ENCODE measurements at regions not wholly inside any gene's neighbourhood (a gene's known extent, or its start where the extent isn't known, plus 50 kb on each side); places are given as distances from the start of the nearest gene placed in this dataset.

DNA sequence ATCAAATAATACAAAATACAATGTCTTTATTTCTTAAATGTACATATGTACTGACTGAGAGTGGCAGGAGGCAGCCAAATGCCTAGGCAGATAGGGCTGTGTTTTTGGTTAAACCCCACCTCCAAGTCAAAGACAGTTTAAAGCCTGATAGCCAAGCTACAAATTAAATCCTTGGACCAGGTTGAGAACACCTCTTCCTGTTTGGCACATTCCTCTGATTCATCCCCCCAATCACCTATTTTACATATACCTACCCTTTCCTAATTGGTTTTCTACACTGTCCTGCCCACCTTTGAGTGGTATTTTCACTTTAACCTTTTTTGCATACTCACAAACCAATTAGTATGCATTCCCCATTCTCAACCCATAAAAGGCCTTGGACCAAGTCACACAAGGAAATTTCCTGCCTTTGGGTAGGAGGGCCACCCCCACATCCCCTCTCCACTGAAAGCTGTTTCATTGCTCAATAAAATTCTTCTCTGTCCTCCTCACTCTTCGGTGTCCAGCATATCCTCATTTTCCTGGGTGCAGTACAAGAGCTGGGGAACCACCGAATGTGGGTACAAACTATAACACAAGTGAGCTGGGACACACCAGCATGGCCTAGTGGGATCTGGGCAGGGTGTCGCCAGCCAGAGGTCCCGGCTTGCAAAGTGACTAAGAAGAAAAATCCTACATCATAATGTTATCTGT, 149.1 kb downstream of the UBE2E3 start:
- Histone ChIP-seq H3K4me1 (no peaks in the 10 kb centered on the region), H3K9me3 (no peaks in the 10 kb centered on the region), H3K27ac (no peak overlapping the region), H3K27me3 (no peaks in the 10 kb centered on the region), H3K4me3 (no peak overlapping the region), H3K36me3 (no peaks in the 10 kb centered on the region)
- DNase-seq: no peak
- no peak for TF ChIP-seq CTCF (IDR thresholded peaks at IDR 0.05)
- intact Hi-C loops (cut with DNase I; ENCODE audit: low total_unique reads): no loop called here

- Histone ChIP-seq H3K36me3 (no peaks in the 10 kb centered on the region), H3K4me3 (no peak overlapping the region), H3K4me1 (no peaks in the 10 kb centered on the region), H3K27ac (no peak overlapping the region), H3K9me3 (no peaks in the 10 kb centered on the region), H3K27me3 (no peaks in the 10 kb centered on the region)
- TF ChIP-seq CTCF (IDR thresholded peaks at IDR 0.05): no peak
- intact Hi-C loops (cut with DNase I; ENCODE audit: low total_unique reads): no loop called here
- no peak for DNase-seq
These were observed 150.3 kb downstream of the UBE2E3 start for GRCh38 chr2:181130686-181131085.

DNA sequence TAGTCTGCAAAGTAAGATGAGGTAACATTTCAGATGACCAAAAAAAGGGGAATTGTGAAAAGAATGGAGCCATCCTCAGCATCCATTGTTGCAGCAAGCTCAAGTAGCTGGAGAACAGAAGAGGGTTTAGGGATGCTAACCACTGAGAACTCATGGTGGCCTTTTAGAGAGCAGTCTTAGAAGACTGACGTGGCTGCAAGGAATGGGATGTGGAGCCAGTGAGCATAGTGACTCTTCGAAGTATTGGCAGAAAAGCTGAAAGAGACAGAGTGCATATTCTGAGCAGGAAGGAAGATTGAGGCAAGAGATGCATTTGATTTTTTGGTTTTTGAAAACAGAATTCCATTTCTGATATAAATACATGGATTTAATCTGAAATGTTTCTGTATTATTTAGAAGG, 151.2 kb downstream of the UBE2E3 start:
- H3K4me1 ChIP-seq: no peaks in the 10 kb centered on the region

GRCh38 chr2:181138816-181139215, 158.4 kb downstream of the UBE2E3 start:
- H3K27ac ChIP-seq: no peak overlapping the region
- no peak for TF ChIP-seq CTCF (IDR thresholded peaks at IDR 0.05)
- DNase-seq: no peak
- no peaks in the 10 kb centered on the region for H3K27me3 ChIP-seq
- intact Hi-C loops (cut with DNase I; ENCODE audit: low total_unique reads): no loop called here
- H3K9me3 ChIP-seq: no peaks in the 10 kb centered on the region
- no peaks in the 10 kb centered on the region for H3K36me3 ChIP-seq
- H3K4me1 ChIP-seq: no peaks in the 10 kb centered on the region
- H3K4me3 ChIP-seq: no peak overlapping the region

More for the DNA sequence above, 151.2 kb downstream of the UBE2E3 start:
- H3K27ac ChIP-seq: no peak overlapping the region
- intact Hi-C loops (cut with DNase I; ENCODE audit: low total_unique reads): no loop called here
- H3K36me3 ChIP-seq: no peaks in the 10 kb centered on the region
- no peaks in the 10 kb centered on the region for H3K27me3 ChIP-seq
- DNase-seq: no peak
- no peak for TF ChIP-seq CTCF (IDR thresholded peaks at IDR 0.05)
- H3K4me3 ChIP-seq: no peak overlapping the region
- no peaks in the 10 kb centered on the region for H3K9me3 ChIP-seq

DNA sequence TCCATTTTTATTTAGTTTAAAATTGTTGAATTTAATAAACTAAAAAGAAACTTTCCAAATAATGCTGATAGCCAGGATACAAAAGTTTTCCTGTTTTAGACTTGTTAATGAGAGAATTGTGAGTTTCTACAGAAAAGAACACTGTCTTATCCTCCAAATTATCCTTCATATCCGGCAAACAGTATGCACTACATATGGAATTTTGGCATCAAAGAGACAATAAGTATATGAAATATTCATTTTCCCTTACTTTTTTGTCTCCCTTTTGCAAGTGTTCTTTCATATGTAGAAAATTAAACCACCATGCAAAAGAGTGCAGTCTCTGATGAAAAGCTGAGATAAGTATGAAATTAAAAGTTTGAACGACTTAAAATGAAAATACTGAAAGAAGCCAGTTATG, 159.4 kb downstream of the UBE2E3 start:
- no peak overlapping the region for H3K27ac ChIP-seq
- TF ChIP-seq CTCF (IDR thresholded peaks at IDR 0.05): no peak
- intact Hi-C loops (cut with DNase I; ENCODE audit: low total_unique reads): no loop called here
- no peaks in the 10 kb centered on the region for H3K36me3 ChIP-seq
- no peak overlapping the region for H3K4me3 ChIP-seq
- no peaks in the 10 kb centered on the region for H3K4me1 ChIP-seq
- H3K27me3 ChIP-seq: no peaks in the 10 kb centered on the region
- no peak for DNase-seq
- H3K9me3 ChIP-seq: no peaks in the 10 kb centered on the region

GRCh38 chr2:181140414-181140813, 160.0 kb downstream of the UBE2E3 start:
- H3K4me1 ChIP-seq: no peaks in the 10 kb centered on the region
- H3K27ac ChIP-seq: no peak overlapping the region
- no peaks in the 10 kb centered on the region for H3K27me3 ChIP-seq
- peak in 1 of 2 donors; percentile 62 for DNase-seq
- TF ChIP-seq CTCF (IDR thresholded peaks at IDR 0.05): no peak
- peaks cover 0 to under 1% (median 0%) of the 10 kb centered on the region in 3 donors for H3K9me3 ChIP-seq
- no peaks in the 10 kb centered on the region for H3K36me3 ChIP-seq
- intact Hi-C loops (cut with DNase I; ENCODE audit: low total_unique reads): no loop called here
- no peak overlapping the region for H3K4me3 ChIP-seq

All from tibial artery (tissue), 4 donors.